Coronary artery (tissue), 2 donors: ENCODE measurements at regions not wholly inside any gene's neighbourhood (a gene's known extent, or its start where the extent isn't known, plus 50 kb on each side); places are given as distances from the start of the nearest gene placed in this dataset.
"Not testable (repeated sequence)": the region's sequence is repeated elsewhere in the genome, so short reads cannot be mapped to it uniquely, and the experiment has no call there.

ENCODE experiments used
- DNase-seq: peaks from one replicate; pipeline ENCODE4 v3.0.0-alpha.2; 2017; ENCODE audit warnings: low spot score
- H3K27ac ChIP-seq, 2 donors: fragments of 200-600 bp; sonication (generic); one replicate each; pipeline ENCODE4 v1.5.1; 2016 to 2019
- H3K4me3 ChIP-seq: fragments of 200-600 bp; sonication (generic); 2 replicates; pipeline ENCODE4 v1.5.1; 2016; ENCODE audit warnings: mild to moderate bottlenecking, moderate library complexity
- TF ChIP-seq, protein P1 (sequence below): fragments of 200-600 bp; sonication (generic); IDR thresholded peaks from one replicate; pipeline ENCODE4 v1.5.1; 2019; ENCODE audit warnings: antibody characterized with exemption

GRCh38 chr19:20271215-20271926, 104.4 kb downstream of the ZNF486 start:
- TF ChIP-seq, protein P1, sequence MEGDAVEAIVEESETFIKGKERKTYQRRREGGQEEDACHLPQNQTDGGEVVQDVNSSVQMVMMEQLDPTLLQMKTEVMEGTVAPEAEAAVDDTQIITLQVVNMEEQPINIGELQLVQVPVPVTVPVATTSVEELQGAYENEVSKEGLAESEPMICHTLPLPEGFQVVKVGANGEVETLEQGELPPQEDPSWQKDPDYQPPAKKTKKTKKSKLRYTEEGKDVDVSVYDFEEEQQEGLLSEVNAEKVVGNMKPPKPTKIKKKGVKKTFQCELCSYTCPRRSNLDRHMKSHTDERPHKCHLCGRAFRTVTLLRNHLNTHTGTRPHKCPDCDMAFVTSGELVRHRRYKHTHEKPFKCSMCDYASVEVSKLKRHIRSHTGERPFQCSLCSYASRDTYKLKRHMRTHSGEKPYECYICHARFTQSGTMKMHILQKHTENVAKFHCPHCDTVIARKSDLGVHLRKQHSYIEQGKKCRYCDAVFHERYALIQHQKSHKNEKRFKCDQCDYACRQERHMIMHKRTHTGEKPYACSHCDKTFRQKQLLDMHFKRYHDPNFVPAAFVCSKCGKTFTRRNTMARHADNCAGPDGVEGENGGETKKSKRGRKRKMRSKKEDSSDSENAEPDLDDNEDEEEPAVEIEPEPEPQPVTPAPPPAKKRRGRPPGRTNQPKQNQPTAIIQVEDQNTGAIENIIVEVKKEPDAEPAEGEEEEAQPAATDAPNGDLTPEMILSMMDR, result no peak
- no peak for DNase-seq
- Histone ChIP-seq H3K27ac (no peak overlapping the region), H3K4me3 (no peak overlapping the region)

DNA sequence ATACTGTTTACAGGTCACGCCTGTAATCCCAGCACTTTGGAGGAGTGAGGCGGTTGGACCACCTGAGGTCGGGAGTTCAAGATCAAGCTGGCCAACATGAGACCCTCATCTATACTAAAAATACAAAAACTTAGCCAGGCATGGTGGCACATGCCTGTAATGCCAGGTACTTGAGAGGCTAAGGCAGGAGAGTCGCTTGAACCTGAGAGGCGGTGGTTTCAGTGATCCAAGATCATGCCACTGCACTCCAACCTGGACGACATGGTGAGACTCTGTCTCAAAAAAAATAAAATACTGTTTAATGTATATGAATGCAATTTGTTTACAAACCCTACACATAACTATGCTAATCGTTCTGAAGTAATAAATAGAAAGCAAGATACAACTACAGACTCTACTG, 102.4 kb downstream of the ZNF486 start:
- Histone ChIP-seq H3K4me3 (no peak overlapping the region), H3K27ac (no peak overlapping the region)
- TF ChIP-seq, protein P1, result no peak
- DNase-seq, result no peak

GRCh38 chr19:20261513-20261912, 94.5 kb downstream of the ZNF486 start:
- not testable (repeated sequence) for H3K27ac ChIP-seq, H3K4me3 ChIP-seq, DNase-seq

DNA sequence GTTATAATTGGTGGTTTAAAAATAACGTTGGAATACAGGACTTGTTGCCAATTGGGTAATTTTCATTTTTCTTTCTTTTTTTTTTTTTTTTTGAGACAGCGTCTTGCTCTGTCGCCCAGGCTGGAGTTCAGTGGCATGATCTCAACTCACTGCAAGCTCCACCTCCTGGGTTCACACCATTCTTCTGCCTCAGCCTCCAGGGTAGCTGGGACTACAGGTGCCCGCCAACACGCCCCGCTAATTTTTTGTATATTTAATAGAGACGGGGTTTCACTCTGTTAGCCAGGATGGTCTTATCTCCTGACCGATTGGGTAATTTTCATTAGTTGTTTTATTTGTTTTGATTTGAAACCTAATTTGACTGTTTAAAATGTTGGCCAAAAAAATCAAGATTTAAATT, 93.7 kb downstream of the ZNF486 start:
- not testable (repeated sequence) for H3K27ac ChIP-seq, H3K4me3 ChIP-seq, DNase-seq

DNA sequence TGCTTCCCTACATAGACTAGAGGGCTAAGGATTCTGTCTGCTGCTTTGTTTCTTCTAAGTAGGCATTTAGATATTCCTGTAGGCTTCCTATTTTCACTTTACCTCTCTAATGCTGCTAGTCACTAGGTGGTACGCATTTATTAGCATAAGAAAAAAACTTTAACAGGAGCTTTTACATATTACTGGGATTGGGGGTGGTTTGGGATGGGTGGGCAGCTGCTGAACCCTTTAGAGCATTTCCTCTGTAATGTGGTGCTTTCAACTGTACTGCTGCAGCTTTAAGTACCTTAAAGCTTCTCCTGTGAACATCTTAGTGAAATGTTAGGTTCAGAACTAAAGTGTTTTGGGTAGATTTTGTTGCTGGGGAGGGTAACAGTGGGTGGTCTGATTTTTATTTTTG, 92.6 kb downstream of the ZNF486 start:
- Histone ChIP-seq H3K27ac (no peak overlapping the region), H3K4me3 (no peak overlapping the region)
- DNase-seq, result no peak
- TF ChIP-seq, protein P1, result no peak

DNA sequence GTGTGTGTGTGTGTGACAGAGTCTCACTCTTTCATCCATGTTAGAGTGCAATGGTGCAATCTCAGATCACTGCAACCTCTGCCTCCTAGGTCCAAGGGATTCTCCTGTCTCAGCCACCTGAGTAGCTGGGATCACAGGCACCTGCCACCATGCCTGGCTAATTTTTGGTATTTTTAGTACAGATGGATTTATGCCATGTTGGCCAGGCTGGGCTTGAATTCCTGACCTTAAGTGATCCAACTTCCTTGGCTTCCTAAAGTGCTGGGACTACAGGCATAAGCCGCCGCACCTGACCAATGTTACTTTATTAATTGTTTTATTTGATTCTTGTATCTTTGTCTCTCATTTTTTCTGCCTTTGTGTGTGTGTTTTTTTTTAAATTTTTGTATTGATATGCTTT, 89.6 kb downstream of the ZNF486 start:
- Histone ChIP-seq H3K27ac (no peak overlapping the region), H3K4me3 (no peak overlapping the region)
- TF ChIP-seq, protein P1, result no peak
- no peak for DNase-seq

GRCh38 chr19:20254121-20254520, 87.1 kb downstream of the ZNF486 start:
- H3K27ac ChIP-seq, result no peak overlapping the region
- TF ChIP-seq, protein P1, result no peak
- no peak overlapping the region for H3K4me3 ChIP-seq
- DNase-seq, result no peak

DNA sequence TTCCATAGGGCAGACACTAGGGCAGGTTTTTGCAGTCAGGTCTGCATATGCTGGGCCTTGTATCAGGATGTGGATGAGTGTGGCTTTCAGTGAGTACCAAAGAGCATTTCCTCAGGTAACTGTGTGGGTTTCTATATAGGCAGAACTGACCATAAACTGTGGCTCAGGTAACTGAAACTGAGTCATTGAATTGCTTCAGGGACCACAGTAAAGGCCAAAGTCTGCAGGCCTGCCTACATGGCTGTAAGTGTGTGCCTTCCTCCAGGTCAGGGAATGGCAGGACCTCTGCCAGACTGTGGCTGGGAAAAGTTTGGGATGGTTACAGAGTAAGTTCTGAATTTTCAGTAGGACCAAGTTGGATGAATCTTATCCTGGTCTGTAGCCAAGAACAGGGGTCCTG, 85.6 kb downstream of the ZNF486 start:
- TF ChIP-seq, protein P1, result no peak
- Histone ChIP-seq H3K4me3 (no peak overlapping the region), H3K27ac (no peak overlapping the region)
- no peak for DNase-seq
